Bronchial epithelial cell (primary cell): ENCODE measurements at regions not wholly inside any gene's neighbourhood (a gene's known extent, or its start where the extent isn't known, plus 50 kb on each side); places are given as distances from the start of the nearest gene placed in this dataset.

Source experiments
- DNase-seq: peaks from one replicate; pipeline ENCODE4 v3.0.0-alpha.2; 2010; ENCODE audit warnings: low read depth
- FAIRE-seq: peaks from 2 replicates; lab custom pipeline; 2011; peaks lifted over from hg19 to GRCh38; lab: Jason Lieb, UNC
- H3K27me3 ChIP-seq: 2 replicates; pipeline ENCODE4 v1.5.1; 2011; ENCODE audit warnings: low read length; ENCODE audit not compliant: control insufficient read depth, insufficient read depth
- H3K36me3 ChIP-seq: 2 replicates; pipeline ENCODE4 v1.5.1; 2011; ENCODE audit warnings: low read length; ENCODE audit not compliant: control insufficient read depth, insufficient read depth
- H3K4me3 ChIP-seq: 2 replicates; pipeline ENCODE4 v1.5.1; 2011; ENCODE audit warnings: mild to moderate bottlenecking, low read depth, low read length, control low read depth
- TF ChIP-seq, protein P1 (sequence below): IDR thresholded peaks from 2 replicates; pipeline ENCODE4 v1.5.1; 2011; ENCODE audit warnings: mild to moderate bottlenecking, moderate library complexity, low read length, control low read depth, inconsistent platforms; ENCODE audit not compliant: insufficient read depth, severe bottlenecking

DNA sequence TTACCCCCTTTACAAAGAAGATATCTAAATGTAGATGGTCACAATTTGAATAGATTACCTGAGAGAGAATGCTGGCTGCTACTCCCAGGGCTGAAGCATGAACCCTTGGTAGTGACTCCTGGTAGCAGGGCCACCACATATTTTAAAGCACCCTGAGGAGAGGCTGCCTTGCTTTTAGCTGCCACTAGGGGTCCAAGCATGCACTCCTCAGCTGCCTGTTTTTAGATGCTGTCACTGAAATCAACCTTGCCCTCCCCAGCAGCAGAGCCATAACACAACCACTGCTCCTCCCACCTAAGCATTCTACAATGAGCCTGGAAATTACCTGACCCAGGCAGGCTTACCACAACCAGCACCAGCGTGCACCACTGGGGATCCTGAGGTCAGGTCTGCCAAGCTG, 850.9 kb downstream of the FAM133A start:
- FAIRE-seq, result no peak
- TF ChIP-seq, protein P1, sequence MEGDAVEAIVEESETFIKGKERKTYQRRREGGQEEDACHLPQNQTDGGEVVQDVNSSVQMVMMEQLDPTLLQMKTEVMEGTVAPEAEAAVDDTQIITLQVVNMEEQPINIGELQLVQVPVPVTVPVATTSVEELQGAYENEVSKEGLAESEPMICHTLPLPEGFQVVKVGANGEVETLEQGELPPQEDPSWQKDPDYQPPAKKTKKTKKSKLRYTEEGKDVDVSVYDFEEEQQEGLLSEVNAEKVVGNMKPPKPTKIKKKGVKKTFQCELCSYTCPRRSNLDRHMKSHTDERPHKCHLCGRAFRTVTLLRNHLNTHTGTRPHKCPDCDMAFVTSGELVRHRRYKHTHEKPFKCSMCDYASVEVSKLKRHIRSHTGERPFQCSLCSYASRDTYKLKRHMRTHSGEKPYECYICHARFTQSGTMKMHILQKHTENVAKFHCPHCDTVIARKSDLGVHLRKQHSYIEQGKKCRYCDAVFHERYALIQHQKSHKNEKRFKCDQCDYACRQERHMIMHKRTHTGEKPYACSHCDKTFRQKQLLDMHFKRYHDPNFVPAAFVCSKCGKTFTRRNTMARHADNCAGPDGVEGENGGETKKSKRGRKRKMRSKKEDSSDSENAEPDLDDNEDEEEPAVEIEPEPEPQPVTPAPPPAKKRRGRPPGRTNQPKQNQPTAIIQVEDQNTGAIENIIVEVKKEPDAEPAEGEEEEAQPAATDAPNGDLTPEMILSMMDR, result no peak
- no peaks in the 10 kb centered on the region for H3K27me3 ChIP-seq
- no peak overlapping the region for H3K4me3 ChIP-seq
- no peaks in the 10 kb centered on the region for H3K36me3 ChIP-seq
- peak; percentile 1 for DNase-seq

DNA sequence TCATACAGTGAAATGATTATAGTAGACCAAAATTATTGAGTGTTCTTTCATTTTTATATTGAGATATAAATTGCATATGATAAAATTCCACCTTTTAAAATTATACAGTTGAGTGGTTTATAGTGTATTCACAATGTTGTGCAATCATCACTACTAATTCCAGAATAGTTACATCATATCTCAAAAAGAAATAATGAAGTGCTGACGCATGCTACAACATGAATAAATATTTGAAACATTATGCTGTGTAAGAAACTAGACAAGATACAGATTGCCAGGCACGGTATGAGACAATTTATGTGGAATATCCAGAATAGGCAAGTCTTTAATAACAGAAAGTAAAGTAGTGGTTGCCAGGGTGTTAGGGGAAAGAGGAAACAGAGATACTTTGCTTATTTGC, 871.7 kb downstream of the FAM133A start:
- Histone ChIP-seq H3K27me3 (no peaks in the 10 kb centered on the region), H3K4me3 (no peak overlapping the region), H3K36me3 (no peaks in the 10 kb centered on the region)
- TF ChIP-seq, protein P1, result no peak
- DNase-seq (peak; percentile 73), FAIRE-seq (no peak)

DNA sequence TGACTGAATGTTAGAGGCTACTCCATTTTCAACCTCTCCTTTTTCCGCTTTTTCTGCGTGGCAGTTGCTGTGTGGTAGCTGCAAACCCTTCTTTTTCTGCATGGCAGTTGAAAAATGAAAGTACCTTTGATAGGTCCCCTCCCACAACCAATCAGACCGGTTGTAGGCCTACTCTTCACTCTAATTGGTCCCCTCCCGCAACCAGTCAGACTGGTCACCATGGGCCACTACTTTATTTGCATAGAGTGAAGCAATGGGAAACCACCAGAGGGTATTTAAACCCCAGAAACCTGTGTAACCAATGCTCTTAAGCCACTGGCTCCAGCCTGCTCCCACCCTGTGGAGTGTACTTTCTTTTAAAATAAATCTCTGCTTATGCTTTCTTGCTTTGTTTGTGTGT, 877.8 kb downstream of the FAM133A start:
- no peaks in the 10 kb centered on the region for H3K27me3 ChIP-seq
- TF ChIP-seq, protein P1, result no peak
- H3K4me3 ChIP-seq, result no peak overlapping the region
- no peaks in the 10 kb centered on the region for H3K36me3 ChIP-seq
- FAIRE-seq (no peak), DNase-seq (no peak)

DNA sequence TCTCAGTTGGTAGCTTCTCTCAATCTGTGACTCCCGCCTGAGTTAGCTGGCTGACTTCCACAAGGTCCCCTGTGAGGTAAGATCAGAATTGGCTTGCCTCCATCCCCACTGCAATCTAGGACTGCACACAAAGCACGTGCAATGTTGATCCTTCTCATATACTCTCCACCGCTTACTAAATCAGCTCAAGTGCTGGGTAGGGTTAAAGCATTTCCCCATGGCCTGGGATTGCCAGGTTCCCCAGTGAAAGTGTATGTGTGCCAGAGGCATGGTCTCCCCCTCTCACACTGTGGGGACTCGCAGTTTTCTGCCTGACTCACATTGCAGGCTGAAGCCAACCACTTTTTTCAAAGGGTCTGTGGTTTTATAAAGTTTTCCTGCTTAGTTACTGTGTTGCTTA, 886.9 kb downstream of the FAM133A start:
- H3K27me3 ChIP-seq, result no peaks in the 10 kb centered on the region
- TF ChIP-seq, protein P1, result no peak
- H3K36me3 ChIP-seq, result no peaks in the 10 kb centered on the region
- DNase-seq, result no peak
- no peak overlapping the region for H3K4me3 ChIP-seq
- peak; percentile 40 for FAIRE-seq

DNA sequence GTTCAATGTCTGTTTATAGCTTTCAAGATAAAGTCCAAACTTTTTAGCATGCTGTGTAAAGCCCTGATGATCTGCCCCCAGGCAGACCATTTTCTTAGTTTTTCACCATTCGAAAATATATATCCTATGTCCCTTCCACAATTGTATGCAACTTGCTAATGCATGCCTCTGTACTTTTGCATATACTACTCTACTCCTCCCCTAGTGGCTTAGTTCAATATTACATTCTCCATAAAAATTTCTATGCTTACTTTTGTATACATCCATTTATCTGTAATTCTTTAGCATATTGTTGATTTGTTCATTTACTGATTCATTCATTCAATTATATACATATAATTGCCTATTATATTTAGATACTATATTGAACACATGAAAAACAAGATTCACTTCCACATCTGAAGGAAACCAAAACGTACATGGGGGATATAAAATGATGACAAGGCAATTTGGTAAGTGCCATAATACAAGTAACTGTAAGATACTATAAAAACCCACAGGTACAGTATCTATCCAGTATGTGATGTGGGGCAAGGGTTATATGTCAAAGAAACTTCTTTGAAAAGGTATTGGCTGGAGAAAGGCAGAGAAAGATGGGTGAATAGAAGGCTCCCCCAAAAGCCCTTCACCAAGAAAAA, 902.5 kb downstream of the FAM133A start:
- FAIRE-seq (no peak), DNase-seq (peak; percentile 1)
- TF ChIP-seq, protein P1, result no peak
- Histone ChIP-seq H3K36me3 (no peaks in the 10 kb centered on the region), H3K4me3 (no peak overlapping the region), H3K27me3 (no peaks in the 10 kb centered on the region)

DNA sequence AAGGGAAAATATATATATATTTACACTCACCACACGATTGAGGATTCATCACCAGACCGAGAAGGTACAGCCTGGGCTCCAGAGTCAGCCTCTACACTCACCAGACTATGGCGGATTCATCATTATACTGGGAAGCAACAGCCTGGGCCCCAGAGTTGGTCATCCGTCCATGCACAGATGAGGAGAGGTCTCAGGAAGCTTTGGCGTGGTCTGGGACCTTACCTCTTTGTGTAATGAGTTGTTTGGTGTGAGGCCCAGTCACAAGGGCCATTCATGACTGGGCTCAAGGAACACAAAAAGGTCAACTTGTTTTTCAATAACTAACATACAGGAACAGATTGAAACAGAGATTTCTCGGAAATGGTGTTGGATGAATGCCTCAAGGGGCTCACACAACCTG, 926.1 kb downstream of the FAM133A start:
- H3K36me3 ChIP-seq, result no peaks in the 10 kb centered on the region
- FAIRE-seq (no peak), DNase-seq (no peak)
- TF ChIP-seq, protein P1, result no peak
- no peak overlapping the region for H3K4me3 ChIP-seq
- no peaks in the 10 kb centered on the region for H3K27me3 ChIP-seq
